ENCODE measurements at regions not wholly inside any gene's neighbourhood (a gene's known extent, or its start where the extent isn't known, plus 50 kb on each side); places are given as distances from the start of the nearest gene placed in this dataset.

- Histone ChIP-seq H2BK120ac (ENCODE audit: low read depth, low read length, poor library complexity, severe bottlenecking) (no peak overlapping the region), H2AK5ac (ENCODE audit: insufficient read length, low read length) (no peak overlapping the region), H3T11ph (ENCODE audit: low read length) (no peak overlapping the region), H3K4ac (ENCODE audit: low read depth, low read length) (no peak overlapping the region), H3K18ac (ENCODE audit: insufficient read length, low read depth, low read length) (no peak overlapping the region), H4K5ac (ENCODE audit: insufficient read length, low read depth, low read length) (no peak overlapping the region), H3K56ac (ENCODE audit: insufficient read length, low read depth, low read length) (no peak overlapping the region), H3K23ac (ENCODE audit: insufficient read length, low read depth, low read length) (no peak overlapping the region), H3K14ac (ENCODE audit: insufficient read depth, low read length) (no peak overlapping the region), H3K79me2 (ENCODE audit: insufficient read depth, low read length) (no peaks in the 10 kb centered on the region), H3K4me1 (ENCODE audit: insufficient read depth, low read length) (no peaks in the 10 kb centered on the region), H4K8ac (replicated peaks; ENCODE audit: insufficient read length, low read depth, low read length) (no peak overlapping the region), H4K91ac (ENCODE audit: insufficient read length, low read depth, low read length) (no peak overlapping the region), H3K9ac (ENCODE audit: extremely low read depth, insufficient read length, low read length) (no peak overlapping the region), H2BK12ac (ENCODE audit: insufficient read length, low read depth, low read length) (no peak overlapping the region), H2BK15ac (ENCODE audit: low read depth, low read length) (no peak overlapping the region), H3K4me2 (ENCODE audit: insufficient read depth, insufficient read length, low read length) (no peak overlapping the region), H2BK20ac (ENCODE audit: low read depth, low read length, poor library complexity, severe bottlenecking) (no peak overlapping the region), H3K9me3 (ENCODE audit: control insufficient read depth, low read depth, low read length) (no peaks in the 10 kb centered on the region), H3K27ac (ENCODE audit: insufficient read length, low read depth, low read length) (no peak overlapping the region), H3K79me1 (ENCODE audit: insufficient read depth, low read depth, low read length, poor library complexity, severe bottlenecking) (no peaks in the 10 kb centered on the region), H3K23me2 (ENCODE audit: insufficient read length, low read depth, low read length, poor library complexity, severe bottlenecking) (no peaks in the 10 kb centered on the region), H2AFZ (ENCODE audit: low read length) (no peak overlapping the region), H4K20me1 (ENCODE audit: control insufficient read depth, insufficient read depth, insufficient read length) (no peaks in the 10 kb centered on the region), H3K27me3 (ENCODE audit: insufficient read depth, low read length) (no peaks in the 10 kb centered on the region), H2BK5ac (ENCODE audit: insufficient read length, low read length) (no peak overlapping the region)
- H3K4me1 Mint-ChIP-seq = 0 out of 4 replicates have a peak, but pooled peaks cover 2% of the 10 kb centered on the region in 2 experiments
- no peak overlapping the region for H3K27ac Mint-ChIP-seq
- DNase-seq = no peak
- H3K27me3 Mint-ChIP-seq (ENCODE audit: low read depth) = no peaks in the 10 kb centered on the region
- H3K9me3 Mint-ChIP-seq = no peaks in the 10 kb centered on the region
- no CpG with 5 or more reads among the region's 1 CpG for WGBS (ENCODE audit: extremely low coverage, insufficient read length, low lambda C conversion rate)
- H3K36me3 Mint-ChIP-seq (ENCODE audit: insufficient read depth in 1 of 3, low read depth in 3 of 3) = no peaks in the 10 kb centered on the region
- no peak overlapping the region for H3K4me3 Mint-ChIP-seq
- TF ChIP-seq CTCF (conservative IDR thresholded peaks at IDR 0.05) = no peak
Measured at GRCh38 chr6:121504227-121504626, 68.8 kb downstream of the GJA1 start.

All from H9 (cell line).